Body of pancreas (tissue), 4 donors: ENCODE measurements at regions not wholly inside any gene's neighbourhood (a gene's known extent, or its start where the extent isn't known, plus 50 kb on each side); places are given as distances from the start of the nearest gene placed in this dataset.
"Not testable (repeated sequence)": the region's sequence is repeated elsewhere in the genome, so short reads cannot be mapped to it uniquely, and the experiment has no call there.

Experiments
- CTCF ChIP-seq, 7 experiments: fragments of 450-650 bp in 4 of 7; fragments of 200-600 bp in 3 of 7; sonication (generic) in 3 of 7; IDR thresholded peaks; one replicate each; pipeline ENCODE4 v1.5.1; 2016 to 2019; ENCODE audit warnings: antibody characterized with exemption in 7 of 7
- POLR2A ChIP-seq, 3 donors: fragments of 450-650 bp; IDR thresholded peaks; one replicate each; pipeline ENCODE4 v1.6.1; 2016; ENCODE audit warnings: antibody characterized with exemption in 3 of 3, mild to moderate bottlenecking in 2 of 3

- not testable (repeated sequence) for TF ChIP-seq CTCF, POLR2A (IDR thresholded peaks at IDR 0.05)
Observed at GRCh38 chr2:183975676-183976075, 622.7 kb upstream of the ZNF804A start.
